ENCODE measurements at regions not wholly inside any gene's neighbourhood (a gene's known extent, or its start where the extent isn't known, plus 50 kb on each side); places are given as distances from the start of the nearest gene placed in this dataset.

DNA sequence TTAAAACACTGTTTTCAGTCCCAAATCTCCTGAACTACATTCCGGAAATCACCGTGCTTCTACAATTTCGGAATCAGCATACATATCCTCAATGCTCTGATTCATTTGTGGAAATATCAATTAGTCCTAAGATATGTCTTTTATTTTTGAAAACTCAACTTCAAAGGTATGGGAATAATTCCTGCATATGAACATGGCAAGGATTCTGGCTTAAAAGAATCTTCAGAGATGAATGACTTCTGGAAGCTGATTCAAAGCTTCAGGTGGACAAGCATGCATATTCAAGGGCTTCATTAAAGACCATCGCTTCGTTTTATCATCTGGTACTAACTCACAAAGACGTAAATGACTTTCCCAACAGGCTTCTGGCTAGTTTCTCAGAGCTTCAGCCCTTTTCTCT, 246.0 kb upstream of the LRRN1 start:
- H3K4me3 ChIP-seq, result no peak overlapping the region
- POLR2A ChIA-PET, result no interaction called here
- H3K36me3 ChIP-seq (ENCODE audit: control insufficient read depth, insufficient read depth, low read length), result no peaks in the 10 kb centered on the region
- H3K4me2 ChIP-seq (ENCODE audit: insufficient read depth, low read length), result no peak overlapping the region
- intact Hi-C loops (cut with micrococcal nuclease) (no loop called here), in situ Hi-C loops (cut with MboI) (no loop called here)
- no peaks in the 10 kb centered on the region for H3K4me1 ChIP-seq (replicated peaks in 1 of 2; ENCODE audit: control insufficient read depth in 2 of 2, insufficient read depth in 2 of 2, low read length in 2 of 2)
- no peak overlapping the region for H3K9ac ChIP-seq (ENCODE audit: insufficient read depth in 1 of 2, low read depth in 2 of 2, low read length in 2 of 2)
- FAIRE-seq (no peak), ATAC-seq (no peak), DNase-seq (ENCODE audit: extremely low read depth in 1 of 4, low spot score in 3 of 4) (no peak)
- no peak overlapping the region for H2AFZ ChIP-seq (ENCODE audit: low read depth, low read length)
- no peaks in the 10 kb centered on the region for H3K9me1 ChIP-seq (ENCODE audit: control insufficient read depth, insufficient read depth, low read length)
- no TSS peak for BruUV-seq (replicated peaks)
- H3K9me3 ChIP-seq (replicated peaks; ENCODE audit: control insufficient read depth, insufficient read depth, low read depth, low read length), result no peaks in the 10 kb centered on the region
- 0% methylated on average over 6 of the region's 6 CpGs for WGBS (ENCODE audit: insufficient coverage, low coverage, missing lambda C conversion rate)
- CTCF ChIA-PET (ENCODE audit: low intra/inter-chr PET ratio), result no interaction called here
- H4K20me1 ChIP-seq (replicated peaks; ENCODE audit: control insufficient read depth, insufficient read depth, low read length), result no peaks in the 10 kb centered on the region
- H3K27ac ChIP-seq (ENCODE audit: extremely low read depth, low read depth, low read length), result no peak overlapping the region
- H3K79me2 ChIP-seq (ENCODE audit: control insufficient read depth, insufficient read depth, low read length), result no peaks in the 10 kb centered on the region
- H3K27me3 ChIP-seq (ENCODE audit: control insufficient read depth in 2 of 2, insufficient read depth in 2 of 2, low read length in 2 of 2), result no peaks in the 10 kb centered on the region
- TF ChIP-seq, protein P1, sequence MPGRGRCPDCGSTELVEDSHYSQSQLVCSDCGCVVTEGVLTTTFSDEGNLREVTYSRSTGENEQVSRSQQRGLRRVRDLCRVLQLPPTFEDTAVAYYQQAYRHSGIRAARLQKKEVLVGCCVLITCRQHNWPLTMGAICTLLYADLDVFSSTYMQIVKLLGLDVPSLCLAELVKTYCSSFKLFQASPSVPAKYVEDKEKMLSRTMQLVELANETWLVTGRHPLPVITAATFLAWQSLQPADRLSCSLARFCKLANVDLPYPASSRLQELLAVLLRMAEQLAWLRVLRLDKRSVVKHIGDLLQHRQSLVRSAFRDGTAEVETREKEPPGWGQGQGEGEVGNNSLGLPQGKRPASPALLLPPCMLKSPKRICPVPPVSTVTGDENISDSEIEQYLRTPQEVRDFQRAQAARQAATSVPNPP (IDR thresholded peaks at IDR 0.05; ENCODE audit: borderline replicate concordance, insufficient read depth, insufficient read length), result no peak
- TF ChIP-seq MAZ (CRISPR knock-in tag; conservative IDR thresholded peaks at IDR 0.05 in 1 of 2, IDR thresholded peaks at IDR 0.05 in 1 of 2) (no peak), KDM1A (IDR thresholded peaks at IDR 0.05) (no peak), ARID1B (IDR thresholded peaks at IDR 0.05) (no peak), EP300 (IDR thresholded peaks at IDR 0.05; ENCODE audit: low read length) (no peak), MYC (IDR thresholded peaks at IDR 0.05; ENCODE audit: low read depth, low read length) (no peak), MYC (CRISPR knock-in tag; IDR thresholded peaks at IDR 0.05; ENCODE audit: borderline replicate concordance, low read depth) (no peak), CHCHD3 (CRISPR knock-in tag; IDR thresholded peaks at IDR 0.05) (no peak), ZNF589 (CRISPR knock-in tag; IDR thresholded peaks at IDR 0.05; ENCODE audit: low read depth) (no peak), SIX5 (IDR thresholded peaks at IDR 0.05; ENCODE audit: borderline replicate concordance in 1 of 2, insufficient read depth in 1 of 2, low read depth in 1 of 2, low read length in 2 of 2) (no peak), ERF (CRISPR knock-in tag; IDR thresholded peaks at IDR 0.05) (no peak), KDM2B (CRISPR knock-in tag; IDR thresholded peaks at IDR 0.05) (no peak), CEBPG (CRISPR knock-in tag; IDR thresholded peaks at IDR 0.05) (no peak), CEBPG (tag; conservative IDR thresholded peaks at IDR 0.05 in 1 of 2, IDR thresholded peaks at IDR 0.05 in 1 of 2) (no peak), ARNT (IDR thresholded peaks at IDR 0.05) (no peak), ZBTB17 (CRISPR knock-in tag; IDR thresholded peaks at IDR 0.05) (no peak), NCOR1 (IDR thresholded peaks at IDR 0.05) (no peak), ZFP36 (IDR thresholded peaks at IDR 0.05; ENCODE audit: low read depth, low read length, partially characterized antibody) (no peak), NUFIP1 (IDR thresholded peaks at IDR 0.05; ENCODE audit: partially characterized antibody) (no peak), SREBF2 (CRISPR knock-in tag; IDR thresholded peaks at IDR 0.05) (no peak)
- TF ChIP-seq, protein P2, sequence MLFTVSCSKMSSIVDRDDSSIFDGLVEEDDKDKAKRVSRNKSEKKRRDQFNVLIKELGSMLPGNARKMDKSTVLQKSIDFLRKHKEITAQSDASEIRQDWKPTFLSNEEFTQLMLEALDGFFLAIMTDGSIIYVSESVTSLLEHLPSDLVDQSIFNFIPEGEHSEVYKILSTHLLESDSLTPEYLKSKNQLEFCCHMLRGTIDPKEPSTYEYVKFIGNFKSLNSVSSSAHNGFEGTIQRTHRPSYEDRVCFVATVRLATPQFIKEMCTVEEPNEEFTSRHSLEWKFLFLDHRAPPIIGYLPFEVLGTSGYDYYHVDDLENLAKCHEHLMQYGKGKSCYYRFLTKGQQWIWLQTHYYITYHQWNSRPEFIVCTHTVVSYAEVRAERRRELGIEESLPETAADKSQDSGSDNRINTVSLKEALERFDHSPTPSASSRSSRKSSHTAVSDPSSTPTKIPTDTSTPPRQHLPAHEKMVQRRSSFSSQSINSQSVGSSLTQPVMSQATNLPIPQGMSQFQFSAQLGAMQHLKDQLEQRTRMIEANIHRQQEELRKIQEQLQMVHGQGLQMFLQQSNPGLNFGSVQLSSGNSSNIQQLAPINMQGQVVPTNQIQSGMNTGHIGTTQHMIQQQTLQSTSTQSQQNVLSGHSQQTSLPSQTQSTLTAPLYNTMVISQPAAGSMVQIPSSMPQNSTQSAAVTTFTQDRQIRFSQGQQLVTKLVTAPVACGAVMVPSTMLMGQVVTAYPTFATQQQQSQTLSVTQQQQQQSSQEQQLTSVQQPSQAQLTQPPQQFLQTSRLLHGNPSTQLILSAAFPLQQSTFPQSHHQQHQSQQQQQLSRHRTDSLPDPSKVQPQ (CRISPR knock-in tag; IDR thresholded peaks at IDR 0.05; ENCODE audit: borderline replicate concordance), result no peak
- TF ChIP-seq, protein P3, sequence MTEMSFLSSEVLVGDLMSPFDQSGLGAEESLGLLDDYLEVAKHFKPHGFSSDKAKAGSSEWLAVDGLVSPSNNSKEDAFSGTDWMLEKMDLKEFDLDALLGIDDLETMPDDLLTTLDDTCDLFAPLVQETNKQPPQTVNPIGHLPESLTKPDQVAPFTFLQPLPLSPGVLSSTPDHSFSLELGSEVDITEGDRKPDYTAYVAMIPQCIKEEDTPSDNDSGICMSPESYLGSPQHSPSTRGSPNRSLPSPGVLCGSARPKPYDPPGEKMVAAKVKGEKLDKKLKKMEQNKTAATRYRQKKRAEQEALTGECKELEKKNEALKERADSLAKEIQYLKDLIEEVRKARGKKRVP (CRISPR knock-in tag; IDR thresholded peaks at IDR 0.05), result no peak

Measured in K562 (cell line).